Activated CD4-positive, alpha-beta T cell treated with anti-CD3 and anti-CD28 coated beads for 24 hours (primary cell): ENCODE measurements at regions not wholly inside any gene's neighbourhood (a gene's known extent, or its start where the extent isn't known, plus 50 kb on each side); places are given as distances from the start of the nearest gene placed in this dataset.

Experiments used
- DNase-seq, 2 donors: peaks; one replicate each; pipeline ENCODE4 v3.0.0-alpha.2; 2020; ENCODE audit warnings: low read depth in 2 of 2

GRCh38 chr2:58669998-58670397, 428.9 kb upstream of the FANCL start:
- no peak for DNase-seq

GRCh38 chr2:58667137-58667774, 426.1 kb upstream of the FANCL start:
- no peak for DNase-seq

- DNase-seq, result no peak
Observed at GRCh38 chr2:58666323-58666970, 425.3 kb upstream of the FANCL start.

GRCh38 chr2:58665154-58665553, 424.0 kb upstream of the FANCL start:
- DNase-seq, result no peak

GRCh38 chr2:58664523-58665151, 423.5 kb upstream of the FANCL start:
- no peak for DNase-seq

- no peak for DNase-seq
Observed at GRCh38 chr2:58660046-58660445, 418.9 kb upstream of the FANCL start.

- no peak for DNase-seq
Observed at GRCh38 chr2:58655152-58655551, 414.0 kb upstream of the FANCL start.

- DNase-seq, result no peak
Observed at GRCh38 chr2:58651930-58652329, 410.8 kb upstream of the FANCL start.

GRCh38 chr2:58650781-58651180, 409.7 kb upstream of the FANCL start:
- no peak for DNase-seq

GRCh38 chr2:58649756-58650155, 408.6 kb upstream of the FANCL start:
- DNase-seq, result no peak

- DNase-seq, result no peak
Observed at GRCh38 chr2:58645017-58645416, 403.9 kb upstream of the FANCL start.

- DNase-seq, result no peak
Observed at GRCh38 chr2:58644451-58644850, 403.3 kb upstream of the FANCL start.

GRCh38 chr2:58641001-58641400, 399.9 kb upstream of the FANCL start:
- no peak for DNase-seq

GRCh38 chr2:58640042-58640441, 398.9 kb upstream of the FANCL start:
- no peak for DNase-seq

GRCh38 chr2:58638256-58638805, 397.2 kb upstream of the FANCL start:
- DNase-seq, result no peak

GRCh38 chr2:58636872-58637271, 395.7 kb upstream of the FANCL start:
- no peak for DNase-seq

- no peak for DNase-seq
Observed at GRCh38 chr2:58635801-58636375, 394.8 kb upstream of the FANCL start.

GRCh38 chr2:58634653-58635370, 393.7 kb upstream of the FANCL start:
- no peak for DNase-seq

GRCh38 chr2:58633613-58634365, 392.7 kb upstream of the FANCL start:
- DNase-seq, result no peak

GRCh38 chr2:58631986-58632385, 390.9 kb upstream of the FANCL start:
- DNase-seq, result no peak

GRCh38 chr2:58629545-58630119, 388.5 kb upstream of the FANCL start:
- no peak for DNase-seq
